Activated CD4-positive, alpha-beta memory T cell treated with anti-CD3 and anti-CD28 coated beads for 36 hours (primary cell): ENCODE measurements at regions not wholly inside any gene's neighbourhood (a gene's known extent, or its start where the extent isn't known, plus 50 kb on each side); places are given as distances from the start of the nearest gene placed in this dataset.

Experiments
- CTCF ChIA-PET: fragments of 350-600 bp; sonication (Branson Sonifier 250); formaldehyde crosslinking; loops from one replicate; lab custom pipeline; 2021; ENCODE audit warnings: antibody characterized with exemption, inconsistent platforms; lab: Charles Lee
- POLR2A ChIA-PET: fragments of 350-600 bp; sonication (Branson Sonifier 250); formaldehyde crosslinking; loops from one replicate; lab custom pipeline; 2021; ENCODE audit warnings: antibody characterized with exemption; lab: Charles Lee
- DNase-seq: peaks from one replicate; pipeline ENCODE4 v3.0.0-alpha.2; 2020
- H3K27ac Mint-ChIP-seq: one replicate; pipeline ENCODE4 v1.8.0; 2021; ENCODE audit warnings: mixed read lengths
- H3K27me3 Mint-ChIP-seq: one replicate; pipeline ENCODE4 v1.8.0; 2021; ENCODE audit warnings: mixed read lengths
- H3K36me3 Mint-ChIP-seq: one replicate; pipeline ENCODE4 v1.8.0; 2021; ENCODE audit warnings: mixed read lengths
- H3K4me1 Mint-ChIP-seq: one replicate; pipeline ENCODE4 v1.8.0; 2021; ENCODE audit warnings: low read depth, mixed read lengths
- H3K4me3 Mint-ChIP-seq: one replicate; pipeline ENCODE4 v1.8.0; 2021; ENCODE audit warnings: mild to moderate bottlenecking, mixed read lengths
- H3K9me3 Mint-ChIP-seq: one replicate; pipeline ENCODE4 v1.8.0; 2021; ENCODE audit warnings: mixed read lengths
- intact Hi-C: fragments of 100-400 bp; cut with micrococcal nuclease; formaldehyde crosslinking; loops from one replicate; pipeline ENCODE4 v1.15.1; 2023

DNA sequence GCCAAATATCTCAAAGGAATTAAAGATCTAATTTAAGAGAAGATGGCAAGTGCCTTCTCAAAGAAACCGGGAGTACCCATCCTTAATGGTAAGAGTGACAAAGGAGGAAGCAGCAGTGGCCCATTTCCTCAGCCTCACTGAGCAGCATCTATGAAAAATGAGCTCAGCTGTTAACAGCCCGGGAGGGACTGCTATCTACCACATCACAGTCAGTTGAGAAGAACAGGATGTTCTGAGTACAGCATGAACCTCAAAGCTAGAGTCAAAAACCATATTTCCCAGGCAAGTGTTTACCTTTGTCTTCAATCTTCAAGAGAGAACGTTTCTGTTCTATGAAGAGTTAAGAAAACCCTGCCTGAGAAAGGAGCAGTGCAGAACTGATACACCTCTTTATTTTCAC, 115.0 kb downstream of the BTG1 start:
- Mint-ChIP-seq H3K27me3 (no peaks in the 10 kb centered on the region), H3K9me3 (peaks cover 5% of the 10 kb centered on the region), H3K4me1 (peaks cover 84% of the 10 kb centered on the region), H3K4me3 (peak overlapping the region; percentile 25), H3K36me3 (peaks cover 5% of the 10 kb centered on the region), H3K27ac (peak overlapping the region; percentile 54)
- POLR2A ChIA-PET, result interaction anchor here (0.6 to 3.8 kb wide), 6 partner anchors 9 to 114 kb away, joined by 3 to 35 read pairs (median 4); partner anchors contain the start of gene BTG1
- peak; percentile 69 for DNase-seq
- intact Hi-C loops, result loop anchor here (1.0 to 5.0 kb wide), 5 partner anchors 16 to 372 kb away; no protein-coding TSS in a partner anchor
- CTCF ChIA-PET, result interaction anchor here (0.7 to 1.2 kb wide), 5 partner anchors 11 to 452 kb away, joined by 3 to 4 read pairs (median 4); no protein-coding TSS in a partner anchor

DNA sequence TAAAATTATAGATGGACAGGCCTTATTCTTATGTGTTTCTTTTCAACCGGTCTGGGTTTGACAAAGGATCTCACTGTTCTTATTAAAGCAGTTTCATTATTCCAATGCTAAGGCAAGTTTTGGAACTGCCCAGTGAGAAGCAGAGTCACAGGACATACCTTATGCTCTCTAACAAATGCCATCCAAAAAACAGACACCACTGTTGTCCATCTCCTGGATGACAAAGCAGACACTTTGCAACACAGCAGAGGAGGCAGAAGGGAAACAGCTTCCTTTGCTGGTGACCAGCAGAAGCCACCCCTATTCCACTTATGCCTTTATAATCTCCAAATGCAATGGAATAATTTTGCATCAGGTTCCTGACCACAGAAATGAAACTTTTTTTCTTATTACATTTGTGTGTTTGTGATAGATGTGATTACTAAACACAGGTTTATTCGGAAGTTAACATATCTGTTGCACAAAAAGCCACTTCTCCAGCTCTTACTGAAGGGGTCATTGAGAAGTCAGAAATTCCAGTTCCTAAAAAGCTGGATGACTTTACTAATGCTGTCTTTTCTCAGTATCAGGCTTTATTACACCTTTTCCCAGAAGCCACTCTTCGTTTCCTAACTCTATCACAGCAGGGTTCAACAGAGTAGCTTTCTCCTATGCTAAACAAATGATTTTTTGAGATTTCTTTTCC, 115.6 kb downstream of the BTG1 start:
- Mint-ChIP-seq H3K4me3 (peak overlapping the region; percentile 25), H3K9me3 (peaks cover 5% of the 10 kb centered on the region), H3K27me3 (no peaks in the 10 kb centered on the region), H3K27ac (peak overlapping the region; percentile 54), H3K36me3 (peaks cover 5% of the 10 kb centered on the region), H3K4me1 (peaks cover 81% of the 10 kb centered on the region)
- POLR2A ChIA-PET, result interaction anchor here (0.6 to 3.8 kb wide), 6 partner anchors 10 to 115 kb away, joined by 3 to 35 read pairs (median 4); partner anchors contain the start of gene BTG1
- intact Hi-C loops, result loop anchor here (1.0 to 5.0 kb wide), 5 partner anchors 17 to 372 kb away; no protein-coding TSS in a partner anchor
- CTCF ChIA-PET, result interaction anchor here (0.9 to 1.2 kb wide), 3 partner anchors 11 to 219 kb away, joined by 4 read pairs; no protein-coding TSS in a partner anchor
- DNase-seq, result no peak

DNA sequence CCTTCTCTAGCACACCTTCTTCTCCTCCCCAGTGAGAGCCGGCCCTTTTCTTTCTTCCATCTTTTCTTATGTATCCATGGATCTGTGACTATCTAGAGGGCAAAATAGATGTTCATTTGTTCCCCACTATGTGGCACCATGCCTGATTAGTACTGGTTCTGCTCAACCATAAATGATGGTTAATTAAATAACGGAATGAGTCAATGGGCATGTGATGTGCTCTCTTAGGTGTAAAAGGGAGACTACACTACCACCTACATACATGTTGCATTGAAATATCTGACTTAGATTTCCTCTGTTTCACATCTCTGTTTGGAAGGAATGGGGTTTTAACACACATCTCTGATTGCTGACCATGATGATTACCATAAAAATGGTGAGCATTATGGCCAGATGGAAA, 116.5 kb downstream of the BTG1 start:
- ChIA-PET CTCF (interaction anchor here (0.8 to 1.5 kb wide), 3 partner anchors 13 to 218 kb away, joined by 3 to 4 read pairs (median 3); no protein-coding TSS in a partner anchor), POLR2A (no interaction called here)
- no peak for DNase-seq
- no peak overlapping the region for H3K4me3 Mint-ChIP-seq
- H3K27me3 Mint-ChIP-seq, result no peaks in the 10 kb centered on the region
- H3K27ac Mint-ChIP-seq, result peak overlapping the region; percentile 26
- intact Hi-C loops, result no loop called here
- H3K36me3 Mint-ChIP-seq, result peaks cover 5% of the 10 kb centered on the region
- peaks cover 73% of the 10 kb centered on the region for H3K4me1 Mint-ChIP-seq
- peaks cover 5% of the 10 kb centered on the region for H3K9me3 Mint-ChIP-seq

DNA sequence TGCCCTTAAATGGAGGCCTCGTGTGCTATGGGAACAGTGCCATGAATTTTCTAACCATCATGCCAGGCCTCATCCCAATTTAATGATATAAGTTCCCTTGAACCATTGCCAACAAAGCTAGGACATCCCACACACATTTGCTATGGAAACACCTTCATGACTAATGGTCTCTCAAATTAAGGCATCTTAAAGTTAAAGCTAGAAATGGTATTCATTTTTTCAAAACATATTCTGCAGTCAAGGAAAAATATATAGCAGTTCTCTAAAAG, 117.3 kb downstream of the BTG1 start:
- ChIA-PET POLR2A (no interaction called here), CTCF (interaction anchor here (0.8 to 1.5 kb wide), 3 partner anchors 14 to 217 kb away, joined by 3 to 4 read pairs (median 3); no protein-coding TSS in a partner anchor)
- intact Hi-C loops, result no loop called here
- Mint-ChIP-seq H3K27me3 (no peaks in the 10 kb centered on the region), H3K4me3 (no peak overlapping the region), H3K9me3 (peaks cover 5% of the 10 kb centered on the region), H3K36me3 (peaks cover 5% of the 10 kb centered on the region), H3K4me1 (peaks cover 67% of the 10 kb centered on the region), H3K27ac (no peak overlapping the region)
- no peak for DNase-seq

DNA sequence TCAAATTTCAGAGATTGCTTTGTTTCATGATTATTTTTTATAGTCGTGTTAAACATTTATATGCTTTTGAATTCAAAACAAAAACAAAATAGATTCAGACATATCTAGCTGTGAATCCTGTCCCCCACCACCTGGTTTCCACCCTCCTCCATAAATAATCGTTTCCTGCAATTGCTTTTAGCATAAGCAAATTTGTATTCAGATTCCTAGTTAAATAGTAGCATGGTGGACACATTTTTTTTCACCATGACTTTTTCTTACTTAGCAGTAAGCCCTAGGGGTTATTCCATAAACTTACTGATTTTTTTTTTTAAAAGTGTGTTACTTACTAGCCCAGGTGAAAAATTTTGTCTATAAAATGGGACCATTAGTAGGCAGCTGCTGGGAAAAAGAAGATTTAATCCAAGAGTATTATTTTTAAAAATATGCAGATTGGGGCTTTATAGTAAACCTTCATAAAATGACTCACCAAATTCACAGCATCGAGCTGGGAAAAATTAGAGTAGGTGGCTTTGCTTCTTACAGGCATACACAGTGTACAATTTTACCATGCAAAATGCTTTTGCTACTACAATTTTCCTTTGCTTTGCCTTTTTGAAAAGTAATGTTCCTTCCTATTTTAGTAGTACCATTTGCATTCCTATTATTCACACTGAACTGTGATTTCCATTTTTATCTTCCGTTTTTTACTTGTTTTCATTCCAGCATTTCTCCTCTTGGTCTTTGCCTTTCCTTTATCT, 117.8 kb downstream of the BTG1 start:
- Mint-ChIP-seq H3K27ac (peak overlapping the region; percentile 28), H3K36me3 (peaks cover 4% of the 10 kb centered on the region), H3K27me3 (no peaks in the 10 kb centered on the region), H3K9me3 (peaks cover 4% of the 10 kb centered on the region), H3K4me3 (no peak overlapping the region), H3K4me1 (peaks cover 65% of the 10 kb centered on the region)
- intact Hi-C loops, result no loop called here
- DNase-seq, result no peak
- CTCF ChIA-PET, result interaction anchor here (1.2 to 1.5 kb wide), 2 partner anchors 216 to 217 kb away, joined by 3 to 4 read pairs; no protein-coding TSS in a partner anchor
- POLR2A ChIA-PET, result interaction anchor here (0.9 kb wide), 1 partner anchor 54 kb away, joined by 4 read pairs; no protein-coding TSS in a partner anchor

DNA sequence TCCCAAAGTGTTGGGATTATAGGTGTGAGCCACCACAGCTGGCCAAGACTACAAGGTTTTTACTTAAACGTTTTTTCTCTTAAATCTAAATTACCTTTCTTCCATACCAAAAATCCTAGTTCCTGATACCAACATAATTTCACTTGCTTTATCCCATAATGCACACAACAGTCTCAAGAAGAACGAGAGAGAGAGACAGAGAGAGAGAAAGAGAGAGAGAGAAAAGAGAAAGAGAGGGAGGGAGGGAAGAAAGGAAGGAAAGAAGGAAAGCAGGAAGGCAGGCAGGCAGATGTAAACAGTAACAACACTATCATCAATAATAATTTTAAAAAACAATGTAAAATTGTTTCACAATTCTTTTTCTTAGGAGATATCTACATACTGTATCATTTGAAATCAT, 118.4 kb downstream of the BTG1 start:
- Mint-ChIP-seq H3K27me3 (no peaks in the 10 kb centered on the region), H3K36me3 (no peaks in the 10 kb centered on the region), H3K27ac (no peak overlapping the region), H3K4me3 (peak overlapping the region; percentile 6), H3K4me1 (peaks cover 63% of the 10 kb centered on the region), H3K9me3 (no peaks in the 10 kb centered on the region)
- ChIA-PET POLR2A (interaction anchor here (0.9 kb wide), 1 partner anchor 55 kb away, joined by 4 read pairs; no protein-coding TSS in a partner anchor), CTCF (no interaction called here)
- no peak for DNase-seq
- intact Hi-C loops, result no loop called here

DNA sequence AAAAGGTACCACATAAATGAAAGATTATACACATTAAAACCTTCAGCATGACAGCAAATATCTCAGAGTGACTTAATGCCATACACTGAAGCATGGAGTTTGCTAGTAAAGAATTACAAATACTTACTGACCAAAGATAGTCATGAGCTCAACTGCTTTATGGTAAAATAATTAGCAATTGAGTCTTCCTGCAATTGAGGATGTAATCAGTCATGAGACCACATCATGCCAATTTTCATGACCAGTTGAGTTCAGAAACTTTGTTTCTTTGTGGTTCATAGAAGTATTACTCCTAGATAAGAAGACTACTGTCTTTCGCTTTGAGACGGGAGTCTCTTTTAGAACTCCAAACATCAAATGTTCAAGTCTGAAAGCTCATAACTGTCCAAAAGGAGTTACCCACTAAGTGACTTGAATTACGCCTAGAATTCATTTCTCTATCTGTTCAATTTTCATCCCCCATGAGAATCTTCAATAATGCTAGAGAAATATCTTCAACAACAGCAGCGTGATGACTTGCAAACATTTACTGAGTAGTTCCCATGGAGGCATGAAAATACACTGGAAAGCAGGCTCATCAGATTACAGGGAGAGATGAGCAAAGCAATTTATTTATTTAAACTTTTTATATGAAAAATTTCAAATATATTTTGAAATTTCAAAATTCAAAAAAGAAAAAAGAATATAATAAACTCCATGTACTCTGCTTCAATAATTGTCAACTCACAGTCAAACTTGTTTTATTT, 120.0 kb downstream of the BTG1 start:
- Mint-ChIP-seq H3K9me3 (no peaks in the 10 kb centered on the region), H3K27ac (no peak overlapping the region), H3K4me3 (no peak overlapping the region), H3K27me3 (no peaks in the 10 kb centered on the region), H3K36me3 (no peaks in the 10 kb centered on the region), H3K4me1 (peaks cover 58% of the 10 kb centered on the region)
- ChIA-PET POLR2A (no interaction called here), CTCF (no interaction called here)
- DNase-seq, result no peak
- intact Hi-C loops, result no loop called here

DNA sequence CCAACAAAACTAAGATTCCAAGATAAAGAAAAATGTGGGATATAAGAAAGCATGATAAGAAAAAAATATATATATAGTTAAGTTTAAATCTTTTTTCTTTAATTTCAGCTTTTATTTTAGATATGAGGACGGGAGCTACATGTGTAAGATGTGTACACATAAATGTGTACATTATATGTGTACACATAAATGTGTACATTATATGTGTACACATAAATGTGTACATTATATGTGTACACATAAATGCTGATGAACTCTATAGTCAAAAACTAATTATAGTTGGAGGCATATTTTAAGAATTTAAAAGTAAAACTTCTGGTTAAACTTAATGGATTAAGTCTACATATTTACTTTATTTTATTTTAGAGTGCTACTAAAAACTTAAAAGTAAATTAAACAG, 123.6 kb downstream of the BTG1 start:
- Mint-ChIP-seq H3K36me3 (peaks cover 4% of the 10 kb centered on the region), H3K27me3 (no peaks in the 10 kb centered on the region), H3K9me3 (peaks cover 4% of the 10 kb centered on the region), H3K4me1 (peaks cover 29% of the 10 kb centered on the region), H3K27ac (no peak overlapping the region), H3K4me3 (no peak overlapping the region)
- DNase-seq, result no peak
- POLR2A ChIA-PET, result no interaction called here
- CTCF ChIA-PET, result no interaction called here
- intact Hi-C loops, result no loop called here

DNA sequence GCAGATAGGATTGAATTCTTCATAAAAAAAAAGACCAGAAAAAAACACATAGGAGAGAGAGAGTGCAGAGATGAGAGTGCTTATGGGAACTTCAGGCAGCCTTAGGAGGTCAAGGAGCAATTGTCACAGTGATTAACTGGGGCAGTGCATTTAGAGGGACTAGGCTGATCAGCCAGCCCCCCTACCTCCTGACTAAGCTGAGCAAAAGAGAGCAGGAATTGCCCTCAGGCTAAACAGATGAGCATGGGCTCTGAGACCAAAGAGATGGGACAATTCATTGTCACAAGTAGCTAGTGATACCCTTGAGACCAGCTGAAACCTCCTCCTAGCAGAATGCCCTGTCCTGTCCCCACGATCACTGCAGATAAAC, 124.0 kb downstream of the BTG1 start:
- peaks cover 27% of the 10 kb centered on the region for H3K4me1 Mint-ChIP-seq
- intact Hi-C loops, result no loop called here
- H3K4me3 Mint-ChIP-seq, result no peak overlapping the region
- no peak for DNase-seq
- no peaks in the 10 kb centered on the region for H3K27me3 Mint-ChIP-seq
- POLR2A ChIA-PET, result no interaction called here
- peaks cover 4% of the 10 kb centered on the region for H3K36me3 Mint-ChIP-seq
- no peak overlapping the region for H3K27ac Mint-ChIP-seq
- CTCF ChIA-PET, result no interaction called here
- peaks cover 5% of the 10 kb centered on the region for H3K9me3 Mint-ChIP-seq

DNA sequence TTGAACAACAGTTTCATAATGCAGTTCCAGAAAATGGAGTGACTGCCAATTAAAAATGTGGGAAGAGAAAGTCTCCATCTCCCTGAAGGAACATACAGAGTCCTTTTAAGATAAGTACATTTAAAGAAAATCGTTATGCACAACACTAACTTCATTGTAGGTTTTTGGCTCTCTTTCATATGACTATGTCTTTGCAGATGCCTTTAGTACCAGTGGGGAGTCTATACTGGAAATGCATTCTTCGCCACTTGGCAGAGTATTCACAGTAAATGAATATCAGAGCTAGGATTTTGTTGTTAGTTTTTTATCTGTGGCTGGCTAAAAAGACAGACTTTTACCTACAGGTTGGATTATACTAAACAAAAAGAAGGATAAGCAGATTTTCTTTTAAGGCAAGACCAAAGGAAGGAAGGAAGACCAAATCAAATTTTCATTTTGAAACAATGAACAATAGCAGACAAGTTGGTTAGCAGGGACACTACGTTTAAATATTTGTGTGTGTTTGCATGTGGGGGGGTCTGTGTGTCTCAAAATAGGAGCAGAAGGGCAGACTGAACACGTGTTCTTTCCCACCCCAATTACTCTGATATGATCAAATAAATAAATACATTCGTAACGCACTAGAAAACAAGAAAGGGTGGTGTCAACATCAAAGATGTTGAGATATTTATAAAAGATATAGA, 124.5 kb downstream of the BTG1 start:
- ChIA-PET CTCF (no interaction called here), POLR2A (no interaction called here)
- DNase-seq, result no peak
- intact Hi-C loops, result no loop called here
- H3K9me3 Mint-ChIP-seq, result peaks cover 5% of the 10 kb centered on the region
- H3K4me3 Mint-ChIP-seq, result no peak overlapping the region
- peaks cover 25% of the 10 kb centered on the region for H3K4me1 Mint-ChIP-seq
- no peaks in the 10 kb centered on the region for H3K27me3 Mint-ChIP-seq
- H3K36me3 Mint-ChIP-seq, result peaks cover 4% of the 10 kb centered on the region
- no peak overlapping the region for H3K27ac Mint-ChIP-seq

DNA sequence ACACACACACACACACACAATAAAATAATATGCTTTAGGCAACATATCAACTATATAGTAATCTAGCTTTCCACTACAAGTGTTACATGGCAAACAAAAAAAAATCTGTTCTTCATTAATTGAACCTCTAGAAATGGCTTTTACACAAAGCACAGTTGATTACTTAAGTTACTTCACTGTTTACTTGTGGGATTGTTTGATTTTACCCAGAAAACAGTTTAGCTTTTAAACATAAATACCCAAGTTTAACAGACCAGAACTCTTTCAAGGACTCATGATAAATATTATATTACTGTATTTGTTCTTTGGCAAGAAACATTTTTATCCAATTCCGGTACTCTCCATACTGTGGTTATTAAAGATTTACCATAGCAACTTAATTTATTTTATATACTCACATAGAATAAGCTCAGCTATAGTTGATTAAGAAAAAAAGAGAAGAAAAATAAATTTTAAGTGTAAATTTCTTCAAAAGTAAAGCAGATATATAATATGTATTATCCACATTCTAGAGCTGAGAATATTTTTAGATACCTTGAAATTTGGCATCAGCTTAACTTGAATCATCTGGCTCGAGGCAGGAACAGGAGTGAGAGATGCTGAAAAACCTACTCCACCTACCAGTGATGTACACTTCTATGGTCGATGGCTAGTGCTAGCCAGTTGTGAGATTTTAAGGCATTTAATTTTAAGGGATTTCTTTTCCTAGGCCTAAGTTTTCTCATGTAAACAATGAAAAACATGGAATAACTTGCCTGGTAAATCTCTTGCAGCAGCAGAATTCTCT, 126.0 kb downstream of the BTG1 start:
- ChIA-PET POLR2A (interaction anchor here (0.7 kb wide), 1 partner anchor 543 kb away, joined by 3 read pairs; no protein-coding TSS in a partner anchor), CTCF (no interaction called here)
- Mint-ChIP-seq H3K4me1 (peaks cover 19% of the 10 kb centered on the region), H3K27me3 (no peaks in the 10 kb centered on the region), H3K36me3 (peaks cover 4% of the 10 kb centered on the region), H3K27ac (no peak overlapping the region), H3K9me3 (peaks cover 8% of the 10 kb centered on the region), H3K4me3 (no peak overlapping the region)
- DNase-seq, result no peak
- intact Hi-C loops, result no loop called here
